Ammon's horn (tissue), 1 donor: ENCODE measurements at regions not wholly inside any gene's neighbourhood (a gene's known extent, or its start where the extent isn't known, plus 50 kb on each side); places are given as distances from the start of the nearest gene placed in this dataset.
"Not testable (repeated sequence)": the region's sequence is repeated elsewhere in the genome, so short reads cannot be mapped to it uniquely, and the experiment has no call there.

ENCODE experiments used
- DNase-seq: peaks from one replicate; pipeline ENCODE4 v3.0.0-alpha.2; 2016; ENCODE audit warnings: low spot score

DNA sequence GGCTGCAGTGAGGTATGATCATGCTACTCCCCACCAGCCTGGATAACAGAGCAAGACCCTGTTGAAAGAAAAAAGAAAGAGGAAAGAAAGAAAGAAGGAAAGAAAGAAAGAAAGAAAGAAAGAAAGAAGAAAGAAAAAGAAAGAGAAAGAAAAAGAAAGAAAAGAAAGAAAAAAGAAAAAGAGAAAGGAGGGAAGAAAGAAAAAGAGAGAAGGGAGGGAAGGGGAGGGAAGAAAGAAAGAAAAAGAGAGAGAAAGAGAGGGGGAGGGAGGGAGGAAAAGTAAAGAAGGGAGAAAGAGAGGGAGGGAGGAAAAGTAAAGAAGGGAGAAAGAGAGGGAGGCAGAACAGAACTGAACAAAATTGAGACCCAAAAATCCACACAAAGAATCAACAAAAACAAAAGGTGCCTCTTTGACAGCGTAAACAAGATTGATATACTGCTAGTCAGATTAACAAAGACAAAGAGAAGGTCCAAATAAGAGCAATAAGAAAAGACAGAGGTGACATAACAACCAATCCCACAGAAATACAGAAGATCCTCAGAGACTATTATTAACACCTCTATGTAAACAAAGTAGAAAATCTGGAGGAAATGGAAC, 293.9 kb upstream of the AMIGO2 start:
- DNase-seq: no peak

DNA sequence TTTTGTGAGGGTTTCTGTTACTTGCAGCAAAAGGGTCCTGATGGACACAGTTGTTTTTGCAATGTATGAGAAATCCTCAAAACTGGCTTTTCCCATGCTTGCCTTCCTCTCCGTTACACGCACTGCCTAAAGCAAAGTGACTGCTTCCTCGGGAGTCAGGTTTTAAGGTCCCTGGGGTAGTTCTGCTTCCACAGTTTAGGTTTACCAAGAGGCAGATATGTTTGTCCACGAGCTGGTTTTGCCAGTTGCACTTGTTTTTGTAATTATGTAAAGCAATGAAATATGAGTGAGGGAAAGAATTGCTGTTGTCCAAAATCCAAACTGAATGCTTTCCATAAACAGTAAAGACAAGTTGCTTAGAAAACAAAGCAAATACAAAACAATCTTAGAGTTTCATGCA, 290.7 kb upstream of the AMIGO2 start:
- DNase-seq: no peak

DNA sequence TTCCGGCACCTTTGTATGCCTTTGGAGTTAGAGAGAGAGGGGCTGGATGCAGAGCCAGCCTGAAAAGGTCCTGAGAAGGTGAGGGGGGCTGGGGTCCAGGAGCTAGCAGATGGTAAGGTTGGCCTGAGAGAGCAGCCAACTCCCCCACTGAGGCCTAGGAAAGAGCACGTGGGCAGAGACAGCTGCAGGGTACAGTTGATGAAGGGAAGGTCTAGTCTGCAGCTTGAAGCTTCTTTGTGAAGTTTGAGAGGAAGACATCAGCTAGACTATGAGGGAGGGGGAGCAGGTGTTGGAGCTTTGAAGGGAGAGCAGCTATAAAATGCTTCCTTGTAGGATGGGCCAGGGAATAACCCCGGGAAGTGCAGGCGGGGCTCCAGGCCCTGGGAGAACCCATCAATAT, 289.3 kb upstream of the AMIGO2 start:
- DNase-seq: no peak

DNA sequence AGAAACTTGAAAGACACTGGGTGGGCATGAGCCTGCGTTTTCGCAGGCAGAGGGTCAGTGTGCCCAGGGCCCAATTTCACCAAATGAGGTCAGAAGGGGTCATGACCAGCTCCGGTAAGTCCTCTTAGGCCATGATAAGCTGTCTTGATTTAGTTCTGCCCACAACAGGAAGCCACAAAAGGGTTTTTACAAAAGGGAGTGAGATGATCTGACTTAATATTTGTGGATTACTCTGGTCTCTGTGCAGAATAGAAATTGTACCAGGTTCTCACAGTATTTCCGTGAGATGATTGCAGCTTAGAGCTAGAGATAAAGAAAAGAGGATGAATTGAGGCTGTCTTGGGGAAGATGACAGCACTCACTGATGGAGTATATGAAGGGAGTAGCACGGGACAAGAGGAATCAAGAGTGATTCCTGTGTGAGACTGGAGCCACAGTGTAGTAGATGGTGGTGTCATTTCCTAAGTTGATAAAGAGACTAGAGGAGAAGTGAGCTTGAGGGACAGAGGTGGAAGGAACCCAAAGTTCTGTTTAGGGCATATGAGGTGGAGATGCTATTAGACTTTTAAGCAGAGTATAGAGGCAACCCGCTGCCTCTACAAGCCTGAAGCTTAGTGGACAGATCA, 288.3 kb upstream of the AMIGO2 start:
- DNase-seq: no peak

DNA sequence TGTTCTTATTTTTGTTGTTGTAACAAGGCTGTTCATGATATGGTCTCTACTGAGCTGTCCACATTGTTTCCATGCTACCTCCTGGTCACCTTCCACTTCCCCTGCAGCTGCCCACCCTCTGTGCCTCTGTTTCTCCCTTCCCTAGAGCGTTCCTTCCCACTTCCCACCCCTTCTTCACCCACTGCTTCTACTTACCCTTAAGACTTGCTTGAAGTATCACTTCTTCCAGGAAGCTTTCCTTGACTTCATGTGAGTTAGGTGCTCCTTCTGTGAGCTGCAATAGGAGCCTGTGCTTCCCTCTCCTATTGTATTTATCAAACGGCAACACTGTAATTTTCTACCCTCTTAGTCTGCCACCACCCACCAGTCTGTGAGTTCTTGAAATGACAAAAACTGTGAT, 286.8 kb upstream of the AMIGO2 start:
- no peak for DNase-seq

DNA sequence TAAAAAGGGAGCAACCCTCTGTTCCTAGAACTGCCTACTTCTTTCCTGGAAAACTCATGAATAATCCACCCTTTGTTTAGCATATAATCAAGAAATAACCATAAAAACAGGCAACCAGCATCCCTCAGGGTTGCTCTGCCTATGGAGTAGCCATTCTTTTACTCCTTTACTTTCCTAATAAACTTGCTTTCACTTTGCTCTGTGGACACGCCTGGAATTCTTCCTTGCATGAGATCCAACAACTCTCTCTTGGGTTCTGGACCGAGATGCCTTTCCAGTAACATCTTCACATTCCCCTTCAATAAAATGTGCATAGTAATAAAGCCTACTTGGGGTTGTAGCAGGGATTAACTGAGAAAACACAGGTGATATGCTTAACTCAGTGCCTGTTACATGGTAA, 286.4 kb upstream of the AMIGO2 start:
- no peak for DNase-seq

DNA sequence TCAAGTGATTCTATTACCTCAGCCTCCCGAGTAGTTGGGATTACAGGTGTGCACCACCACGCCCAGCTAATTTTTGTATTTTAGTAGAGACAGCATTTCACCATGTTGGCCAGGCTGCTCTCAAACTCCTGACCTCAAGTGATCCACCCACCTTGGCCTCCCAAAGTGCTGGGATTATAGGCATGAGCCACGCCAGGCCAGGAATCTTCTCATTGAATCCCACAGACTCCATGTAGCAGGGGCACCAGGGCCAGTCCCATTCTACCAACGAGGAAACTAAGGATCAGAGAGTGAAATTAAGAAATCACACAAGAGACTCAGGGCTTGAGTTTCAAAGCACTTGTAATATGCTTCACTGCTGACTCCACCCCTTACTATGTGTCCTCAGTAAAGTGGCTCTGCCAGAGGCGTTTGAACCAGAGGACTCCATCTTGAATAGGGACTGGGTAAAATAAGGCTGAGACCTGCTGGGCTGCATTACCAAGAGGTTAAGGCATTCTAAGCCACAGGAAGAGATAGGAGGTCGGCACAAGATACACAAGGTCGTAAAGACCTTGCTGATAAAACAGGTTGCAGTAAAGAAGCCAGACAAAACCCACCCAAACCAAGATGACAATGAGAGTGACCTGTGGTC, 285.8 kb upstream of the AMIGO2 start:
- DNase-seq: not testable (repeated sequence)

DNA sequence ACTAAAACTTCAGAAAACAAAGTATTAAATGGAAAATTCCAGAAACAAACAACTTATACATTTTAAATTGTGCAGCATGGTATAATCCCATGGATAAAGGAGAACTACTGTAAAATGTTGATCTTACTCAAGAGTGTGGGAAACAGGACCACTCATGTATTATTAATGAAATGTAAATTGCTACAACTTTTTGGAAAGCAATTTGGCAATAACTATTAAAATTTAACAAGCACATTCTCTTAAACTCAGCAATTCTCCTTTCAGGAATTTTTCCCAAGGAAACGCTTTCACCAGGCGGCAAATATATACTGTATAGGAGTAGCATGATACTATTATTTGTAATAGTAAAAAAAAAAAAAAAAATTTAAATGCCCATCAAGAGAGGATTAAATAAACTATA, 284.5 kb upstream of the AMIGO2 start:
- no peak for DNase-seq

DNA sequence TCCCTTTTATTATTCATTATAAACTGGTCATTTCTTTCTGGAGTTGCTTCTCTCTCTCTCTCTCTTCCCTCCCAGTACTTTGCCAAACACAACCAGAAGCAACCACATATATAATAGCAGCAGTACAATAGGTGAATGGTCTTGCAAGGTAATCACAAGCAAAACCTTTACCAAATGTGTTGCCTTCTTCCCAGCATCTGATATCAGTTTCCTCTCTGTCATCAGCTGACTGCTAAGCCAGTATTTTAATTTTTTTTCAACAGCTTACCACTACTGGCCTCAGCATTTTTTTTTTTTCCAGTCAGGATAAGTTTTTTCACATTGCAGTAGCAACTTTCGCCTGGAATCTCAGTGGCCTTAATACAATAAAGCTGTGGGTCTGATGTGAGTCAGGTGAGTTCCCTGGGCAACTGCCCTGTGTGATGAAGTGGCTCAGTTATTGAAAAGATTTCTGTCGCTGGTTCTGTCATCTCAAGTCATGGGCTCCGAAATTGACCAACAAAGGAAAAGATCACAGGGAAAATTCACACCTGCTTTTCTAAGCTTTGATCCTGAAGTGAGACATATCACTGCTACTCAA, 282.5 kb upstream of the AMIGO2 start:
- DNase-seq: no peak

DNA sequence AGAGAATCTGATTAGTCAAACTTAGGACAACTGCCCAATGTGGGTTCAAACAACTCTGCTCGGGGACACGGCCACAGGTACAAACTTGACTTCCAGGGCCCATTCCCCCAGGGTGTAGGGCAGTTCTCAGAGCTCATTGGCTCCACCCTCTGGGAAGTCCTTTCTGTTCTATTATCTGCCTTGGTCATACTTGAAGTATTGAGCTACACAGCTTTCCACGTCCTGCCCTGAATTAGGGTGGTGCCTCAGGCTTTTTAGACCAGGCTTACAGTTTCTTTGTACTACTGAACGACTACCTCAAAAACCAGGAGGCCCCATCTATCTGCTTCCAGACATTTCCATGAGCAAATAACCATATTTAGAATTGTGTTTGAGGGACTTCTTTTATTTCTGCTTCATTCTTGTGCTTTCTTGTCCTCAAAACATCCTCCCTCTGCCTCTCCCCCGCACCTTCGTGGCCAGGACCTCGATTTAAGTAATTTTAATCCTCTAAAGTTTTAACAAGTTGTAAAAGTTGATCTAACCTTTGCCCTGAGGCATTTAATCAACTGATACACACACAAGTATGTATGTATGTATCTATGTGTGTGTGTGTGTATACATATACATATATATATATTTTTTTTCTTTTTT, 281.7 kb upstream of the AMIGO2 start:
- DNase-seq: peak; percentile 18

DNA sequence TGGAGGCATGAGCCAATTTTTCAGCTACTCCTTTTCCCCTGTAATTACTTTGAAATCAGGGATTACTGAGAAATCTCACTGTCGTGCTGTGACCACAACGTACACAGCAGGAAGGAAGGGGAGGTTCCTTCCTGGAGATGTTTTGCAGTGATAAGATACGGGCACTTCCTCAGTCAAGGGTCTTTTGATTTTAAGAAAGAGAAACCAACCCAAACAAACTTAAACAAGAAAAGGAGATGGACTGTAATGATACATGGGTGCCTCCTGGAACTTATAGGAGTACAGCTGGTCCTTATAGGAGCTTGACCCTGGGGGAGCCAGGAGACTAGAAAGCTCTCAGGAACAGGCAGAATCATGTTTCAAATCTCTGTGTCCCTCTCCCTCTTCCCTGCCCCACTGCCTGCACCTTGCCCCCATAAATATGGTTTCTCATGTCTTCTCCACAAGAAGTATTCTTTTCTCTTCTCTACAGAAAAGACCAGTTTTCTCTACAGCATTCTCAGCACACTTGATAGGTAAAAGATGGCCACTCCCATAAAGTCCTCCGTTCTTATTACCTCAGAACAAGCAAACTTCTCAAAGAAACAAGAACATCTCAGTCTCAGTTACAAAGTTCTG, 281.1 kb upstream of the AMIGO2 start:
- DNase-seq: peak; percentile 40

DNA sequence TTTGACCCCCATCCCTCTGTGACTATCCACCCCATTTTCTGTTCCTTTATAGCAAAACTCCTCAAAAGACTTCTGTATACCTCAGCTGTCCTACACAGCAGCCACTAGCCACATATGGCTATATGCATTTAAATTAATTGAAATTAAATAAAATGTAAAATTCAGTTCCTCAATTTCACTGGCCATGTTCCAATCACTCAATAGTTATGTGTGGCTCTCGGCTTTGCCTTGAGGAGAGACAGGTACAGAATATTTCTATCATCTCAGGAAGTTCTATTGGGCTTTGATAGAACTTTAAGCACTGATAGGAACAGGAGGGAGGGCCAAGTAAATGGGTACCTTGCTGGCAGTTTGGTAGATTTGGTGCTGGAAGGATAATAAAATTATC, 280.3 kb upstream of the AMIGO2 start:
- DNase-seq: no peak

DNA sequence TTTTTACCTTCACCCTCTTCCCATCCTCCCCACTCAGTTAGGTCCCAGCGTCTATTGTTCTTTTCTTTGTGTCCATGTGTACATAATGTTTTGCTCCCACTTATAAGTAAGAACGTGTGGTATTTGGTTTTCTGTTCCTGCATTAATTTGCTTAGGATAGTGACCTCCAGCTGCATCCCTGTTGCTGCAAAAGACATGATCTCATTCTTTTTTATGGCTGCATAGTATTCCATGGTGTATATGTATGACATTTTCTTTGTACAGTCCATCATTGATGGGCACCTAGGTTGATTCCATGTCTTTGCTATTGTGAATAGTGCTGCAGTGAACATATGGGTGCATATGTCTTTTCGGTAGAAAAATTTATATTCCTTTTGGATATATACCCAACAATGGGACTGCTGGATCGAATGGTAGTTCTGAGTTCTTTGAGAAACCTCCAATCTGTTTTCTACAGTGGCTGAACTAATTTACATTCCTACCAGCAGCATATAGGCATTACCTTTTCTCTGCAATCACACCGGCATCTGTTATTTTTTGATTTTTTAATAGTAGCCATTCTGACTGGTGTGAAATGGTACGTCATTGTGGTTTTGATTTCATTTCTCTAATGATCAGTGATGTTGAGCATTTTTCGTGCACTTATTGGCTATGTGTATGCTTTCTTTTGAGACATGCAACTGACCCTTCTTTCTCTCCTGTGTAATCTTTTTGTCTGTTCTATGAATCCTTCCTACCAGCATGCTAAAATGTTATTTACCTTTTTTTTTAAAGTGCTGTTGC, 279.7 kb upstream of the AMIGO2 start:
- no peak for DNase-seq

DNA sequence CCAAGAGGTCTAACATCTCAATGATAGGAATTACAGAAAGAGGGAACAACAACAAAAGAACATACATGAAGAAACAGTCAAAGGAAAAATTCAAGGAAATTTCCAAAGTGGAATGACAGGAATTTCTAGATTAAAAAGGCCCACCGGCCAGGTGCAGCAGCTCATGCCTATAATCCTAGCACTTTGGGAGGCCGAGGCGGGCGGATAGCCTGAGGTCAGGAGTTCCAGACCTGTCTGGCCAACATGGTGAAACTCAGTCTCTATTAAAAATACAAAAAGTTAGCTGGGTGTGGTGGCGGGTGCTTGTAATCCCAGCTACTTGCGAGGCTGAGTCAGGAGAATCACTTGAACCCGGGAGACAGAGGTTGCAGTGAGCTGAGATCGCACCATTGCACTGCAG, 277.2 kb upstream of the AMIGO2 start:
- DNase-seq: not testable (repeated sequence)

DNA sequence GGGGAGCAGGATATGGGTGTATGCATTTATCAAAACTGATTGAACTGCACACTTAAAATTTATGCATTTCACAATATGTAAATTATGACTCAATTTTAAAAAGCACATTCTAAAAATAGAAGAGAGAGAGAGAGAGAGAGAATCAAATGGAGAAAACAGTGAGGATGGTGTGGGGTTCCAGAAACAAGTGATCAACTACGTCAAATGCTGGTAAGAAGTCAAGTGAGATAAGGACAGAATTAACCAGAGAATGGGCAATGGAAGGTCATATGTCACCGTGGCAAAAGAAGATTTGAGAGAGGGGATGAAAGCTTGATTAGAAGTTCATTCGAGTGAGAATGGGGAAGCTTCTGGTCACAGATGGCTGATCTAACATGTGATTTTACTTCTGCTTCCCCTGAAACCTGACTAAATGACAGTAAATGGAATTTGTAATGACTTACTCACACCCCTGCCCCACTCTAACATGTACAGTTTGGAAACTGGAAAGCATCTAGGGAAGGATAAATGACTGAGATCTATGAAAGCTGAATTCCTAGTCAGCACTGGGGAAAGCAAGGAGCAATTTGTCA, 276.5 kb upstream of the AMIGO2 start:
- peak; percentile 35 for DNase-seq

DNA sequence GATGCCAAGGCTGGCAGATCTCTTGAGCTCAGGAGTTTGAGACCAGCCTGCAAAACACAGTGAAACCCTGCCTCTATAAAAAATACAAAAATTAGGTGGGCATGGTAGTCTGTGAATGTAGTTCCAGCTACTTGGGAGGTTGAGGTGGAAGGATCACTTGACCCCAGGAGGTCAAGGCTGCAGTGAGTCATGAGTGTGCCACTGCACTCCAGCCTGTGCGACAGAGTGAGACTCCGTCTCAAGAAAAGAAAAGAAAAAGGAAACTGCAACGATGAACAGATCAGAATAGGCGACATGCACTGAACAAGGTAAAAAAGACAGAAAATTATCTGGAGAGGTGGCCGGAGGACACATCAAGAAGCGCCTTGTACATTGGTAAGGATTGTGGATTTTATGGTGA, 273.7 kb upstream of the AMIGO2 start:
- DNase-seq: no peak

DNA sequence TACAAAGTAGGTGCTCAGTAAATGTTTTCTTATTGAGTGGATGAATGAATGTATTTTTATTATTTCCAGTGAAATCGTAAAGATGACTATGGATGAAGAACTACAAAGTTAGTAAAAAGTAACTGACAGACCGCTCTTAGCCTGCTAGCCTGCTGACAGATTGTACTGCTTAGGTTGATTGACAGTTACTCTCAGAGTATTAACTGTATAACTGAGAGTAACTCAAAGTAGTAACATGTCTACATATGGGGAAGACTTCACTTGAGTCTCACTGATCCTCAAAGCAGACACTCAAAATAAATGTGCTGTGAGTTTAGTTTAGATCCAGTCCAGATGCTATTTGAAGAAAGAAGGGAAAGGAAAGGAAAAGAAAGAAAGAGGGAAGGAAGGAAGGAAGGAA, 272.3 kb upstream of the AMIGO2 start:
- DNase-seq: no peak

DNA sequence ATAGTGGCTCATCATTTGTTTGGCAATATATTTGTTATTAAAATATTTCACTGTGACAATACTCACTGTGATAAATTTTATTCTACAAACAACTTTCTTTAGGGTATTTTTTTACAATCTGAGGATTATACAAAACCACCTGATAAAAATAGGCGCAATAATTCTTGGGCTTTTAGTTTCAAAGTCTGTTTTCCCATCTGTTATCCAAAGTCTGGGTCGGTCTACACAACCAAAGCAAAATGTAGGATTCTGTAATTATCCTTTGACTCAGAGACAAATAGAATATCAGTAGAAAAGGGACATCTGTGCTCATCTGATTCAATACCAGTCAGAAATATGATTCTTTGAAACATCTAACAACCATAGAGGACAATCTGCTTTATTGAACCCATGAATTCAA, 271.8 kb upstream of the AMIGO2 start:
- peak; percentile 21 for DNase-seq

DNA sequence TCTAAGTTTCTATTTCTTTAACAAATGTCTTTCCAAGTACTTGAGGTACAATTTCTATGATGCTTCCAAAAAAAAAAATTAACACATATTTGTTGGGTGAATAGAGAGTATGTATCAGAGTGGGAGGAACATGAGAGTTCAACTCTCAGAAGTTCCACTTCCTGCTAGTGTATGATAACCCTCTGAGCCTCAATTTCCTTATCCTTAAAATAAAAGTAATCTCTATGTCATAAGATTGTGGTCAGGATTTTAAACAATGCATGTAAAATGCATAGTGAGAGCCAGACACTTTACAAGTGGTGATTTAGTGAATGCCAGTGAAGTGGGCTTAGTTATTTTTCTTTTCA, 270.3 kb upstream of the AMIGO2 start:
- no peak for DNase-seq

DNA sequence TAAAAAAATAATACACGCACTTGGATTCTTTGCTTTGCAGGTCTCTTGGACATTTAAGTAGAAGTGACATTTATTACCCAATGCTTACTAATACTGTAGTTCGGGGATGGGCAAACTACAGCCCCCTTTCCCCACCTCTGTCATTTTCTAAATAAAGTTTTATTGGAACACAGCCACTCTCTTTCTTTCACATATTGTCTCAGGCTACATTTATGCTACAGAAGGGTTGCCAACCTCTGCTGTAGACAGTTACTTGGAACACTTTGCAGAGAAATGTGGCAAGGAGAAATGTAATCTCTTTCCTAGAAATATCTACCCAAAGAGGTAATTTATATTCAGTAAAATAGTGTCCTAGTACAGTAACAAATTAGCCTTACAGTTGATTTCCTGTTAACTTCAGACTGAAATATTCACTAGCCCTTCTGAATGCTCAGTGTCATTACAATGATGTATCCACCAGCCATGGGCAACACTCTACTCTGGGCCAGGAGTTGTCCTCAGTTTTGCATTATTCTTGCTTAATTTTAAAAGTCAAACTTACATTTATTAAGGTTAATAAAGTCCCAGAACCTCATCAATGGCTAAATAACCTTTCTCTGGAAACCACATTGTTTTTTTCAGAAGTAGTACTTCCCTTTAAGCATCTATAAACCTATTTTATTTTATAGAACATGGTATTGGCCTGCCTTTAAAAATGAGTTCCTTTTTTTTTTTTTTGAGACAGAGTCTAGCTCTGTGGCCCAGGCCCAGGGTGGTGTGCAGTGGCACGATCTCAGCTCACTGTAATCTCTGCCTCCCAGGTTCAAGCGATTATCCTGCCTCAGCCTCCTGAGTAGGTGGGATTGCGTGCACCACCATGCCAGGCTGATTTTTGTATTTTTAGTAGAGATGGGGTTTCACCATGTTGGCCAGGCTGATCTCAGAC, 269.6 kb upstream of the AMIGO2 start:
- DNase-seq: no peak
